Stomach (tissue), 8 donors: ENCODE measurements at regions not wholly inside any gene's neighbourhood (a gene's known extent, or its start where the extent isn't known, plus 50 kb on each side); places are given as distances from the start of the nearest gene placed in this dataset.

ENCODE experiments used
- DNase-seq, 2 donors: peaks; one replicate each; pipeline versions ENCODE4 v3.0.0 to v3.0.0-alpha.2; 2013 to 2019
- H3K27ac ChIP-seq, 5 donors: fragments of 200-600 bp in 4 of 5; sonication (generic) in 4 of 5; one replicate each; pipeline ENCODE4 v1.5.1; 2013 to 2019; ENCODE audit warnings: mild to moderate bottlenecking in 1 of 5, moderate library complexity in 1 of 5
- H3K27me3 ChIP-seq, 3 donors: fragments of 200-600 bp; sonication (generic); one replicate each; pipeline ENCODE4 v1.5.1; 2017 to 2019; ENCODE audit warnings: mixed run types in 1 of 3
- H3K36me3 ChIP-seq, 4 donors: fragments of 200-600 bp; sonication (generic); 1 replicate in 3 of 4; 2 replicates in 1 of 4; pipeline ENCODE4 v1.5.1; 2016 to 2019
- H3K4me1 ChIP-seq, 4 donors: fragments of 200-600 bp; sonication (generic); one replicate each; pipeline ENCODE4 v1.5.1; 2016 to 2019
- H3K4me3 ChIP-seq, 4 donors: fragments of 200-600 bp; sonication (generic) in 3 of 4; one replicate each; pipeline ENCODE4 v1.5.1; 2016 to 2019; ENCODE audit warnings: mild to moderate bottlenecking in 1 of 4
- H3K9me3 ChIP-seq, 4 donors: fragments of 200-600 bp; sonication (generic); one replicate each; pipeline ENCODE4 v1.5.1; 2016 to 2019
- EP300 ChIP-seq: sonication (generic); formaldehyde crosslinking; IDR thresholded peaks from one replicate; pipeline ENCODE4 v1.6.1; 2017; ENCODE audit warnings: antibody characterized with exemption
- POLR2A ChIP-seq, 4 donors: fragments of 450-650 bp; IDR thresholded peaks; one replicate each; pipeline ENCODE4 v1.6.1; 2016; ENCODE audit warnings: antibody characterized with exemption in 4 of 4, control low read depth in 2 of 4, mild to moderate bottlenecking in 1 of 4, moderate library complexity in 1 of 4
- POLR2AphosphoS5 ChIP-seq, 3 donors: sonication (generic); formaldehyde crosslinking; IDR thresholded peaks; one replicate each; pipeline ENCODE4 v1.6.1; 2016; ENCODE audit warnings: antibody characterized with exemption in 3 of 3
- WGBS, 5 donors: extraction: QIAGEN DNeasy Blood & Tissue Kit in 3 of 5; methylation state at CpG; one replicate each; pipeline versions ENCODE4 v1.1.5 to v1.1.7; 2013 to 2018; 5-methylcytosine and 5-hydroxymethylcytosine counted together
- intact Hi-C: fragments of 100-400 bp; cut with DNase I; formaldehyde crosslinking; loops from one replicate; pipeline ENCODE4 v1.15.1; 2023; ENCODE audit warnings: low total_unique reads
- TF ChIP-seq, protein P1 (sequence below), 7 experiments: fragments of 450-650 bp in 4 of 7; fragments of 200-600 bp in 3 of 7; sonication (generic) in 3 of 7; IDR thresholded peaks; one replicate each; pipeline ENCODE4 v1.5.1; 2016 to 2019; ENCODE audit warnings: antibody characterized with exemption in 7 of 7, control low read depth in 2 of 7, mild to moderate bottlenecking in 1 of 7
- donor health status: healthy with polysubstance abuse.
- donor health status: Bipolar disorder and iron deficiency.
- donor health status: healthy.

DNA sequence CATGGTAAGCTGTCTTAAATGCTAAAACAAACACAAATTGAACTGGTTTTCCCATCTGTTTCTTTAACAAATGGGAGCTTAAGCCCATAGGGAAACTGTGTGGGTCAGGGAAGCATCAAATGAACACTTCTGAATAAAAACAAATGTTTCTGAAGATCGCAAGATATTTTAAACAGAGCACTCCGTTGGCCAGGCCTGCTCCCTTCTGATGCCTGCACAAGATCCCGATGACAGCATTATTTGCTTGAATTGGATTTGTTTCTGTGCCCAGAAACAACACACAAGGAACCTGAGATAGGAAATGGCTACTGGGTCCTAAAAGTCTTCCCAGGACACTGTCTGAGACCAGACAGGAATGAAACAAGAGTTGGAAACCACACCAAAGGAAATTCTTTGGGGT, 425.8 kb upstream of the ZFHX3 start:
- peak in 1 of 2 donors; percentile 73 for DNase-seq
- H3K4me1 ChIP-seq: no peaks in the 10 kb centered on the region
- no peaks in the 10 kb centered on the region for H3K9me3 ChIP-seq
- intact Hi-C loops: no loop called here
- 46 to 69% (median 64%) methylated on average over 3 of the region's 3 CpGs for WGBS, 5 donors
- H3K27me3 ChIP-seq: peaks cover 0 to 4% (median 0%) of the 10 kb centered on the region in 3 donors
- no peak overlapping the region for H3K4me3 ChIP-seq
- H3K27ac ChIP-seq: no peak overlapping the region
- TF ChIP-seq, protein P1, sequence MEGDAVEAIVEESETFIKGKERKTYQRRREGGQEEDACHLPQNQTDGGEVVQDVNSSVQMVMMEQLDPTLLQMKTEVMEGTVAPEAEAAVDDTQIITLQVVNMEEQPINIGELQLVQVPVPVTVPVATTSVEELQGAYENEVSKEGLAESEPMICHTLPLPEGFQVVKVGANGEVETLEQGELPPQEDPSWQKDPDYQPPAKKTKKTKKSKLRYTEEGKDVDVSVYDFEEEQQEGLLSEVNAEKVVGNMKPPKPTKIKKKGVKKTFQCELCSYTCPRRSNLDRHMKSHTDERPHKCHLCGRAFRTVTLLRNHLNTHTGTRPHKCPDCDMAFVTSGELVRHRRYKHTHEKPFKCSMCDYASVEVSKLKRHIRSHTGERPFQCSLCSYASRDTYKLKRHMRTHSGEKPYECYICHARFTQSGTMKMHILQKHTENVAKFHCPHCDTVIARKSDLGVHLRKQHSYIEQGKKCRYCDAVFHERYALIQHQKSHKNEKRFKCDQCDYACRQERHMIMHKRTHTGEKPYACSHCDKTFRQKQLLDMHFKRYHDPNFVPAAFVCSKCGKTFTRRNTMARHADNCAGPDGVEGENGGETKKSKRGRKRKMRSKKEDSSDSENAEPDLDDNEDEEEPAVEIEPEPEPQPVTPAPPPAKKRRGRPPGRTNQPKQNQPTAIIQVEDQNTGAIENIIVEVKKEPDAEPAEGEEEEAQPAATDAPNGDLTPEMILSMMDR (IDR thresholded peaks at IDR 0.05): no peak
- no peak for TF ChIP-seq POLR2AphosphoS5 (IDR thresholded peaks at IDR 0.05)
- TF ChIP-seq POLR2A (IDR thresholded peaks at IDR 0.05): no peak
- no peak for TF ChIP-seq EP300
- no peaks in the 10 kb centered on the region for H3K36me3 ChIP-seq

DNA sequence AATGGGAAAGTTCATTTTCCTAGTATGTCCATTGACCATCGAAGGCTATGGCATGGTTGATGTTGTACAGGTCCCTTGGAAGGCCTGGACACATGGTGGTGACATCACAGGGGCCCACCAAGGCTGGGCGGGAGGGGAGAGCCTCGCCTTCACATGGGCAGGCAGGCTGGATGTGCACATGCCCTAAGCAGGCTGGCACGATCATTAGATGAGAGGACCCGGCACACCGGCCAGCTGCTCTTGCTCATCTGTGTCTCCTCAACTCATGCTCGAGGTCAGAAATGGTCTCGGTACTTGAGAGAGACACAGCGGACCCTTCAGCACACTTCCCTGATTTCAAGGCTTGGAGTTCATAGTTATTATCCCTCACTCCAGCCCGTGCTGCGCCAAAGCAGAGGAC, 416.9 kb upstream of the ZFHX3 start:
- Histone ChIP-seq H3K27me3 (peaks cover 0 to 18% (median 0%) of the 10 kb centered on the region in 3 donors), H3K9me3 (peaks cover 0 to 10% (median 3%) of the 10 kb centered on the region in 4 donors), H3K27ac (no peak overlapping the region), H3K4me3 (no peak overlapping the region), H3K36me3 (no peaks in the 10 kb centered on the region), H3K4me1 (no peaks in the 10 kb centered on the region)
- TF ChIP-seq, protein P1 (IDR thresholded peaks at IDR 0.05): no peak
- no peak for TF ChIP-seq POLR2A (IDR thresholded peaks at IDR 0.05)
- no peak for TF ChIP-seq EP300
- no peak for TF ChIP-seq POLR2AphosphoS5 (IDR thresholded peaks at IDR 0.05)
- intact Hi-C loops: no loop called here
- 86 to 89% (median 87%) methylated on average over 9 to 11 of the region's 11 CpGs for WGBS, 5 donors
- no peak for DNase-seq

DNA sequence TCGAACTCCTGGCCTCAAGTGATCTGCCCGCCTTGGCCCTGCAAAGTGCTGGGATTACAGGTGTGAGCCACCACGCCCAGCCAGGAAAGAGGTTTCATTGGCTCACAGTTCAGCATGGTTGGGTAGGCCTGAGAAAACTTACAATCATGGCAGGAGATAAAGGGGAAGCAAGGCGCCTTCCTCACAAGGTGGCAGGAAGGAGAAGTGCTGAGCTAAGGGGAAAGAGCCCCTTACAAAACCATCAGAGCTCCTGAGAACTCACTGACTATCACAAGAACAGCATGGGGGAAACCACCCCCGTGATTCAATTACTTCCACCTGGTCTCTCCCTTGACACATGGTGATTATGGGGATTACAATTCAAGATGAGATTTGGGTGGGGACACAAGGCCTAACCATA, 411.7 kb upstream of the ZFHX3 start:
- intact Hi-C loops: no loop called here
- peaks cover 0 to 7% (median 0%) of the 10 kb centered on the region in 3 donors for H3K27me3 ChIP-seq
- H3K4me1 ChIP-seq: no peaks in the 10 kb centered on the region
- H3K9me3 ChIP-seq: peaks cover 0 to 10% (median 3%) of the 10 kb centered on the region in 4 donors
- WGBS, 5 donors: 76 to 91% (median 81%) methylated on average over 5 of the region's 5 CpGs
- H3K4me3 ChIP-seq: no peak overlapping the region
- H3K27ac ChIP-seq: no peak overlapping the region
- no peaks in the 10 kb centered on the region for H3K36me3 ChIP-seq
- TF ChIP-seq POLR2A (IDR thresholded peaks at IDR 0.05) (no peak), EP300 (no peak), POLR2AphosphoS5 (IDR thresholded peaks at IDR 0.05) (no peak)
- TF ChIP-seq, protein P1 (IDR thresholded peaks at IDR 0.05): no peak
- DNase-seq: no peak

DNA sequence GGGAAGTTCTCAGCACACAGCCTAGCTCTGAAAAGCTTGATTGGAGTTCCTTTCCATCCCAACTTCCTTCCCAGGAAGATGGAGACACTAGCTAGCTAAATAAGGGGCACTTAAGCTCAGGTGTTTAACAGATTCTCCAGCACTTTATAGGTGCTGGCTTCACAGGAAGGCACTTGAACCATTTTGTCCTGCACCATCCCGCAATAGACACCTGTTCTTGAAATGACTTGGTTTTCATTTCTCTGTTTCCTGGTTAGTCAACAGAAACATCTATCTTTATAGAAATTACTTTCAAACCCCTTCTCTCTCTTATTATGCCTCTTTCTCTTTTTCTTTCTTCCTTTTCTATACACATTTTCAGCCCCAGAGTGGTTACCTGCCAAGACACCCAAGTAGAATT, 409.9 kb upstream of the ZFHX3 start:
- Histone ChIP-seq H3K36me3 (no peaks in the 10 kb centered on the region), H3K4me3 (no peak overlapping the region), H3K9me3 (peaks cover 0 to 10% (median 3%) of the 10 kb centered on the region in 4 donors), H3K27ac (no peak overlapping the region), H3K4me1 (no peaks in the 10 kb centered on the region), H3K27me3 (no peaks in the 10 kb centered on the region)
- intact Hi-C loops: no loop called here
- 89 to 100% (median 95%) methylated on average over 1 of the region's 1 CpG for WGBS, 5 donors
- DNase-seq: no peak
- TF ChIP-seq EP300 (no peak), POLR2AphosphoS5 (IDR thresholded peaks at IDR 0.05) (no peak), POLR2A (IDR thresholded peaks at IDR 0.05) (no peak)
- TF ChIP-seq, protein P1 (IDR thresholded peaks at IDR 0.05): no peak
